ENCODE measurements at regions not wholly inside any gene's neighbourhood (a gene's known extent, or its start where the extent isn't known, plus 50 kb on each side); places are given as distances from the start of the nearest gene placed in this dataset.
A peak's percentile ranks its signal among the peaks of the same experiment; 100 is the strongest.

GRCh38 chr4:170306208-170306607 lies 216.5 kb upstream of the AADAT start:
- DNase-seq (ENCODE audit: low read depth in 4 of 6, low spot score in 6 of 6) = no peak
- H3K36me3 ChIP-seq (ENCODE audit: control insufficient read depth, insufficient read depth, low read length) = no peaks in the 10 kb centered on the region
- no peaks in the 10 kb centered on the region for H3K9me3 ChIP-seq (ENCODE audit: control insufficient read depth, insufficient read depth, low read length)
- no peaks in the 10 kb centered on the region for H3K27me3 ChIP-seq (ENCODE audit: control insufficient read depth, insufficient read depth, low read length)
- H3K4me1 ChIP-seq (ENCODE audit: control insufficient read depth, insufficient read depth, low read length) = no peaks in the 10 kb centered on the region
- H3K4me3 ChIP-seq (ENCODE audit: low read depth, low read length) = no peak overlapping the region
- H3K27ac ChIP-seq (ENCODE audit: low read depth, low read length) = no peak overlapping the region

GRCh38 chr4:170305627-170306026 lies 215.9 kb upstream of the AADAT start:
- no peaks in the 10 kb centered on the region for H3K27me3 ChIP-seq (ENCODE audit: control insufficient read depth, insufficient read depth, low read length)
- no peaks in the 10 kb centered on the region for H3K9me3 ChIP-seq (ENCODE audit: control insufficient read depth, insufficient read depth, low read length)
- DNase-seq (ENCODE audit: low read depth in 4 of 6, low spot score in 6 of 6) = no peak
- H3K4me1 ChIP-seq (ENCODE audit: control insufficient read depth, insufficient read depth, low read length) = no peaks in the 10 kb centered on the region
- no peaks in the 10 kb centered on the region for H3K36me3 ChIP-seq (ENCODE audit: control insufficient read depth, insufficient read depth, low read length)
- no peak overlapping the region for H3K27ac ChIP-seq (ENCODE audit: low read depth, low read length)
- no peak overlapping the region for H3K4me3 ChIP-seq (ENCODE audit: low read depth, low read length)
- WGBS (ENCODE audit: insufficient coverage) = no CpG with 5 or more reads among the region's 2 CpGs

- Histone ChIP-seq H3K4me1 (ENCODE audit: control insufficient read depth, insufficient read depth, low read length) (no peaks in the 10 kb centered on the region), H3K27me3 (ENCODE audit: control insufficient read depth, insufficient read depth, low read length) (no peaks in the 10 kb centered on the region), H3K4me3 (ENCODE audit: low read depth, low read length) (no peak overlapping the region), H3K9me3 (ENCODE audit: control insufficient read depth, insufficient read depth, low read length) (peaks cover 3% of the 10 kb centered on the region), H3K36me3 (ENCODE audit: control insufficient read depth, insufficient read depth, low read length) (no peaks in the 10 kb centered on the region), H3K27ac (ENCODE audit: low read depth, low read length) (no peak overlapping the region)
- WGBS (ENCODE audit: insufficient coverage) = 80% methylated on average over 1 of the region's 2 CpGs
- no peak for DNase-seq (ENCODE audit: low read depth in 4 of 6, low spot score in 6 of 6)
Measured at GRCh38 chr4:170281027-170281426, 191.3 kb upstream of the AADAT start.

- Histone ChIP-seq H3K4me1 (ENCODE audit: control insufficient read depth, insufficient read depth, low read length) (no peaks in the 10 kb centered on the region), H3K27ac (ENCODE audit: low read depth, low read length) (no peak overlapping the region), H3K4me3 (ENCODE audit: low read depth, low read length) (no peak overlapping the region), H3K9me3 (ENCODE audit: control insufficient read depth, insufficient read depth, low read length) (peaks cover 3% of the 10 kb centered on the region), H3K36me3 (ENCODE audit: control insufficient read depth, insufficient read depth, low read length) (no peaks in the 10 kb centered on the region), H3K27me3 (ENCODE audit: control insufficient read depth, insufficient read depth, low read length) (no peaks in the 10 kb centered on the region)
- no peak for DNase-seq (ENCODE audit: low read depth in 4 of 6, low spot score in 6 of 6)
Measured at GRCh38 chr4:170278460-170278859, 188.7 kb upstream of the AADAT start.

- no peaks in the 10 kb centered on the region for H3K36me3 ChIP-seq (ENCODE audit: control insufficient read depth, insufficient read depth, low read length)
- no peak for DNase-seq (ENCODE audit: low read depth in 4 of 6, low spot score in 6 of 6)
- 86% methylated on average over 1 of the region's 4 CpGs for WGBS (ENCODE audit: insufficient coverage)
- no peak overlapping the region for H3K27ac ChIP-seq (ENCODE audit: low read depth, low read length)
- no peaks in the 10 kb centered on the region for H3K27me3 ChIP-seq (ENCODE audit: control insufficient read depth, insufficient read depth, low read length)
- H3K4me3 ChIP-seq (ENCODE audit: low read depth, low read length) = no peak overlapping the region
- H3K4me1 ChIP-seq (ENCODE audit: control insufficient read depth, insufficient read depth, low read length) = no peaks in the 10 kb centered on the region
- no peaks in the 10 kb centered on the region for H3K9me3 ChIP-seq (ENCODE audit: control insufficient read depth, insufficient read depth, low read length)
Measured at GRCh38 chr4:170274616-170275015, 184.9 kb upstream of the AADAT start.

GRCh38 chr4:170272959-170273358 lies 183.2 kb upstream of the AADAT start:
- Histone ChIP-seq H3K27ac (ENCODE audit: low read depth, low read length) (no peak overlapping the region), H3K4me1 (ENCODE audit: control insufficient read depth, insufficient read depth, low read length) (no peaks in the 10 kb centered on the region), H3K27me3 (ENCODE audit: control insufficient read depth, insufficient read depth, low read length) (no peaks in the 10 kb centered on the region), H3K4me3 (ENCODE audit: low read depth, low read length) (no peak overlapping the region), H3K9me3 (ENCODE audit: control insufficient read depth, insufficient read depth, low read length) (no peaks in the 10 kb centered on the region), H3K36me3 (ENCODE audit: control insufficient read depth, insufficient read depth, low read length) (no peaks in the 10 kb centered on the region)
- 100% methylated on average over 1 of the region's 4 CpGs for WGBS (ENCODE audit: insufficient coverage)
- DNase-seq (ENCODE audit: low read depth in 4 of 6, low spot score in 6 of 6) = no peak

GRCh38 chr4:170271723-170272122 lies 182.0 kb upstream of the AADAT start:
- DNase-seq (ENCODE audit: low read depth in 4 of 6, low spot score in 6 of 6) = no peak
- Histone ChIP-seq H3K27ac (ENCODE audit: low read depth, low read length) (no peak overlapping the region), H3K36me3 (ENCODE audit: control insufficient read depth, insufficient read depth, low read length) (no peaks in the 10 kb centered on the region), H3K4me3 (ENCODE audit: low read depth, low read length) (no peak overlapping the region), H3K27me3 (ENCODE audit: control insufficient read depth, insufficient read depth, low read length) (no peaks in the 10 kb centered on the region), H3K4me1 (ENCODE audit: control insufficient read depth, insufficient read depth, low read length) (no peaks in the 10 kb centered on the region), H3K9me3 (ENCODE audit: control insufficient read depth, insufficient read depth, low read length) (no peaks in the 10 kb centered on the region)
- no CpG with 5 or more reads among the region's 2 CpGs for WGBS (ENCODE audit: insufficient coverage)

- WGBS (ENCODE audit: insufficient coverage) = 90% methylated on average over 2 of the region's 2 CpGs
- no peaks in the 10 kb centered on the region for H3K9me3 ChIP-seq (ENCODE audit: control insufficient read depth, insufficient read depth, low read length)
- H3K27ac ChIP-seq (ENCODE audit: low read depth, low read length) = no peak overlapping the region
- H3K27me3 ChIP-seq (ENCODE audit: control insufficient read depth, insufficient read depth, low read length) = no peaks in the 10 kb centered on the region
- H3K4me1 ChIP-seq (ENCODE audit: control insufficient read depth, insufficient read depth, low read length) = no peaks in the 10 kb centered on the region
- H3K4me3 ChIP-seq (ENCODE audit: low read depth, low read length) = no peak overlapping the region
- DNase-seq (ENCODE audit: low read depth in 4 of 6, low spot score in 6 of 6) = no peak
- H3K36me3 ChIP-seq (ENCODE audit: control insufficient read depth, insufficient read depth, low read length) = no peaks in the 10 kb centered on the region
Measured at GRCh38 chr4:170270628-170271027, 180.9 kb upstream of the AADAT start.

GRCh38 chr4:170269950-170270349 lies 180.2 kb upstream of the AADAT start:
- H3K27me3 ChIP-seq (ENCODE audit: control insufficient read depth, insufficient read depth, low read length) = no peaks in the 10 kb centered on the region
- DNase-seq (ENCODE audit: low read depth in 4 of 6, low spot score in 6 of 6) = no peak
- H3K9me3 ChIP-seq (ENCODE audit: control insufficient read depth, insufficient read depth, low read length) = no peaks in the 10 kb centered on the region
- H3K4me1 ChIP-seq (ENCODE audit: control insufficient read depth, insufficient read depth, low read length) = no peaks in the 10 kb centered on the region
- no peak overlapping the region for H3K27ac ChIP-seq (ENCODE audit: low read depth, low read length)
- H3K36me3 ChIP-seq (ENCODE audit: control insufficient read depth, insufficient read depth, low read length) = no peaks in the 10 kb centered on the region
- H3K4me3 ChIP-seq (ENCODE audit: low read depth, low read length) = no peak overlapping the region
- whole genome bisulfite sequencing (ENCODE audit: insufficient coverage) = no CpG with 5 or more reads among the region's 2 CpGs

- Histone ChIP-seq H3K4me3 (ENCODE audit: low read depth, low read length) (no peak overlapping the region), H3K27me3 (ENCODE audit: control insufficient read depth, insufficient read depth, low read length) (no peaks in the 10 kb centered on the region), H3K4me1 (ENCODE audit: control insufficient read depth, insufficient read depth, low read length) (no peaks in the 10 kb centered on the region), H3K27ac (ENCODE audit: low read depth, low read length) (no peak overlapping the region), H3K9me3 (ENCODE audit: control insufficient read depth, insufficient read depth, low read length) (no peaks in the 10 kb centered on the region), H3K36me3 (ENCODE audit: control insufficient read depth, insufficient read depth, low read length) (no peaks in the 10 kb centered on the region)
- DNase-seq (ENCODE audit: low read depth in 4 of 6, low spot score in 6 of 6) = peak; percentile 64 to 98 (median 87)
- 12% methylated on average over 6 of the region's 6 CpGs for WGBS (ENCODE audit: insufficient coverage)
Measured at GRCh38 chr4:170259631-170260153, 169.9 kb upstream of the AADAT start.

Measured in spinal cord (tissue), 9 donors.